Left ventricle myocardium inferior (tissue), 1 donor: ENCODE measurements at regions not wholly inside any gene's neighbourhood (a gene's known extent, or its start where the extent isn't known, plus 50 kb on each side); places are given as distances from the start of the nearest gene placed in this dataset.

Experiments used
- DNase-seq: peaks from one replicate; pipeline ENCODE4 v3.0.0-alpha.2; 2020
- H3K27ac ChIP-seq: fragments of 200-600 bp; replicated peaks from 2 replicates; pipeline ENCODE4 v1.8.0; 2021
- H3K27me3 ChIP-seq: fragments of 200-600 bp; 2 replicates; pipeline ENCODE4 v1.8.0; 2021; ENCODE audit warnings: low read depth
- H3K36me3 ChIP-seq: fragments of 200-600 bp; 2 replicates; pipeline ENCODE4 v1.8.0; 2021
- H3K4me1 ChIP-seq: fragments of 200-600 bp; 2 replicates; pipeline ENCODE4 v1.8.0; 2021
- H3K4me3 ChIP-seq: fragments of 200-600 bp; 2 replicates; pipeline ENCODE4 v1.8.0; 2021; ENCODE audit warnings: mild to moderate bottlenecking, moderate library complexity
- H3K9me3 ChIP-seq: fragments of 200-600 bp; replicated peaks from 2 replicates; pipeline ENCODE4 v1.8.0; 2021
- intact Hi-C: fragments of 100-400 bp; cut with micrococcal nuclease; formaldehyde crosslinking; loops from one replicate; pipeline ENCODE4 v1.11.0; 2022
- TF ChIP-seq, protein P1 (sequence below): fragments of 200-600 bp; IDR thresholded peaks from 2 replicates; pipeline ENCODE4 v1.8.0; 2021; ENCODE audit warnings: antibody characterized with exemption, mild to moderate bottlenecking, borderline replicate concordance
- donor health status: DM: no; HTN: yes; CAD: no; lungs with severe emphysema.

DNA sequence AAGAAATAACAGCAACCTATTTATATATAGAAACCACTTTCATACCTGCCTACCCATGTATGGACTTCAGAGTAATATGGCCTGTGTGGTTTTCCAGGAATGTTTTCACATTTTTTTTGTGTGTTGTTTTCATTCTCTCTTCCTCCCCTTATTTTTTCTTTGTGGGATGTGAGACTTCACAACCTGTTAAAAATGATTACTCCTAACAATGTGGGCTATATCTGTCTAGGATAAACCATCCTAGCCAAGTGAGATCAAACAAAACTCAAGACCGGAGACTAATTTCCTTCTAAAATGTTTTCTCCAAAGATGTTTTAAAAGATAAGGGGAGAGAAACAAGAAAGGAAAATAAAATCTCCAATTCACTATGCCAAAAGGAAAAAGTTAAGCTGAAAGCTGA lies 106.1 kb upstream of the DIPK2B start:
- Histone ChIP-seq H3K4me1 (no peaks in the 10 kb centered on the region), H3K27me3 (no peaks in the 10 kb centered on the region), H3K27ac (no peak overlapping the region), H3K36me3 (no peaks in the 10 kb centered on the region), H3K4me3 (no peak overlapping the region), H3K9me3 (peaks cover 3% of the 10 kb centered on the region)
- intact Hi-C loops: no loop called here
- TF ChIP-seq, protein P1, sequence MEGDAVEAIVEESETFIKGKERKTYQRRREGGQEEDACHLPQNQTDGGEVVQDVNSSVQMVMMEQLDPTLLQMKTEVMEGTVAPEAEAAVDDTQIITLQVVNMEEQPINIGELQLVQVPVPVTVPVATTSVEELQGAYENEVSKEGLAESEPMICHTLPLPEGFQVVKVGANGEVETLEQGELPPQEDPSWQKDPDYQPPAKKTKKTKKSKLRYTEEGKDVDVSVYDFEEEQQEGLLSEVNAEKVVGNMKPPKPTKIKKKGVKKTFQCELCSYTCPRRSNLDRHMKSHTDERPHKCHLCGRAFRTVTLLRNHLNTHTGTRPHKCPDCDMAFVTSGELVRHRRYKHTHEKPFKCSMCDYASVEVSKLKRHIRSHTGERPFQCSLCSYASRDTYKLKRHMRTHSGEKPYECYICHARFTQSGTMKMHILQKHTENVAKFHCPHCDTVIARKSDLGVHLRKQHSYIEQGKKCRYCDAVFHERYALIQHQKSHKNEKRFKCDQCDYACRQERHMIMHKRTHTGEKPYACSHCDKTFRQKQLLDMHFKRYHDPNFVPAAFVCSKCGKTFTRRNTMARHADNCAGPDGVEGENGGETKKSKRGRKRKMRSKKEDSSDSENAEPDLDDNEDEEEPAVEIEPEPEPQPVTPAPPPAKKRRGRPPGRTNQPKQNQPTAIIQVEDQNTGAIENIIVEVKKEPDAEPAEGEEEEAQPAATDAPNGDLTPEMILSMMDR: no peak
- DNase-seq: no peak

DNA sequence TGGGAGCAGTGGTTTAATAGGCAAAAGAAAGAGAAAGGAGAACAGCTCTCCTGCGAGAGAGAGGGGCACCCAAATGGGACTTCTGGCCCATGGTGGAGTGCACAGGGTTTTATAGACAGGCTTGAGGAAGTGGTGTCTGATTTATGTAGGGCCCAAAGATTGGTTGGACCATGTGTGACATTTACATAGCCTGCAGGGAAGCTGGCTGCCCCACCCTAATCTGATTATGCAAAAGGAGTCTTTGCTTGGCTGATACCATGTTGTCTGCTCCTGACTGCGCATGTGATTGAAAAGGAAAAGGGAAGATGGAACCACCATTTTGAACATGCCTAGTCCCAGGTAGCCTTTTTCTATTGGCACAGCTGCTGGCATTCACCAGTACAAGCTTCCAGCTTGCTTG lies 100.0 kb upstream of the DIPK2B start:
- Histone ChIP-seq H3K27ac (no peak overlapping the region), H3K9me3 (peaks cover 3% of the 10 kb centered on the region), H3K36me3 (no peaks in the 10 kb centered on the region), H3K4me1 (peaks cover 2% of the 10 kb centered on the region), H3K4me3 (no peak overlapping the region), H3K27me3 (no peaks in the 10 kb centered on the region)
- TF ChIP-seq, protein P1: no peak
- DNase-seq: no peak
- intact Hi-C loops: no loop called here

DNA sequence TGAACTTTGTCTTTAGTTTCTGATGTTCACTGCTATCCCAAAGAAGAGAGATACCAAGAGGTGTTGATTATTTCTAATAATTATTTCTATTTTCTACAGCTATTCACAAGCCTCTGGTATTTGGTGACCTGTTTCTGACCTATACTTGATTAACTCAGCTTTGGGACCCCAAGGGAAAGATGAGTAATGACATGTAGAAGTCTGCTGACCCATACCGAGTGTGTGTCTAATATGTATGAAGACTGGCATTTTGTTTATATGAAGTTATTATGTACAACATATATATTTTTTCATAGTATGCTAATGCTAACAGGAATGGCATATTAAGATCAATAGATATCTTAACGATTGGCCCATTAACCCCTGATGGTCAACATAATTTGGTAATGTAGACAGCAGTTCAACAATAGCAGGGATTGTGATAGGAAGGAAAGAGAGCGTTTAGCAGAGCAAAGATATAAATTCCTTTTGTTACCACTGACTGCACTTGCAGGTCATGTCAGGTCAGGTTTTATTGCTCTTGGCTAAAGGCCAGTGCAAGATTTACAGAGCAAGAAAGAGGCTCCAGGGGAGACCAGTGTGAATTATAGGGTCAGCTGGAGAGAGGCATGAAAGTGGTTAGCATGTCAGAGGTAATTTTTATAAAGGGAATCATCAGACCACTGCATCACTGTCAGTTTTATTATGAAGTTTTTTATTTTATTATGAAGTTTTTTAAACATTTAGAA lies 94.7 kb upstream of the DIPK2B start:
- DNase-seq: no peak

DNA sequence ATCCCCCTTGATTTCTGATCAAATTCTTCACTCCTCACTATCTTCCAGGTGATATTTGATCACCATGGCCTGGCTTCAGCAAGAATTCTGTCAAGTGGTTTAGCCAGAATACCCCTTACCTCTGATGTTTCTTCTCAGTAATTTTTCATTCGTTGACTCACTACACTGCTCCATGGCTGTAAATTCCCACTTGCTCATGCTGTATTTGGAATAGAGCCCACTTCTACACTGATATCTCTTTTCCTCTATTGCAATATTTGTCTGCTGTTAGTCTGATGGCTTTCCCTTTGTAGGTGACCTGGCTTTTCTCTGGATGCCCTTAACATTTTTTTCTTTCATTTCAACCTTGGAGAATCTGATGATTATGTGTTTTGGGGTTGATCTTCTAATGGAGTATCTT lies 73.9 kb upstream of the DIPK2B start:
- DNase-seq: no peak
- no peaks in the 10 kb centered on the region for H3K36me3 ChIP-seq
- peaks cover 5% of the 10 kb centered on the region for H3K9me3 ChIP-seq
- intact Hi-C loops: no loop called here
- H3K4me3 ChIP-seq: no peak overlapping the region
- no peaks in the 10 kb centered on the region for H3K4me1 ChIP-seq
- TF ChIP-seq, protein P1: no peak
- no peak overlapping the region for H3K27ac ChIP-seq
- no peaks in the 10 kb centered on the region for H3K27me3 ChIP-seq

More for the DNA sequence above, 94.7 kb upstream of the DIPK2B start:
- TF ChIP-seq, protein P1: no peak
- Histone ChIP-seq H3K4me3 (no peak overlapping the region), H3K4me1 (peaks cover 6% of the 10 kb centered on the region), H3K36me3 (no peaks in the 10 kb centered on the region), H3K27ac (no peak overlapping the region), H3K27me3 (no peaks in the 10 kb centered on the region), H3K9me3 (no peaks in the 10 kb centered on the region)
- intact Hi-C loops: no loop called here

DNA sequence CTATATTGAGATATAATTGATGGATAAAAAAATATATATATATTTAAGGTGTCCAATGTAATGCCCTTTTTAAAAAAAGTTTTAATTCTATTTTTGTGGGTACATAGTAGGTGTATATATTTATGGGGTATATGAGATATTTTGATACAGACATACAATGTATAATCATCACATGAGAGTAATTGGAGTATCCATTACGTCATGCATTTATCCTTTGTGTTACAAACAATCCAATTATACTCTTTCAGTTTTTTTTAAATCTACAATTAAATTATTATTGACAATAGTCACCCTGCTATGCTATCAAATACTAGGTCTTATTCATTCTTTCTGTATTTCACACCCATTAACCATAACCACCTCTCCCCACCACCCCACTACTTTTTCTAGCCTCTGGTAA lies 66.3 kb upstream of the DIPK2B start:
- TF ChIP-seq, protein P1: no peak
- intact Hi-C loops: no loop called here

More for the DNA sequence above, 66.3 kb upstream of the DIPK2B start:
- no peaks in the 10 kb centered on the region for H3K27me3 ChIP-seq
- no peaks in the 10 kb centered on the region for H3K9me3 ChIP-seq
- H3K4me3 ChIP-seq: no peak overlapping the region
- H3K27ac ChIP-seq: no peak overlapping the region
- no peaks in the 10 kb centered on the region for H3K36me3 ChIP-seq
- no peak for DNase-seq
- no peaks in the 10 kb centered on the region for H3K4me1 ChIP-seq
